AG09309 (cell line): ENCODE measurements at regions not wholly inside any gene's neighbourhood (a gene's known extent, or its start where the extent isn't known, plus 50 kb on each side); places are given as distances from the start of the nearest gene placed in this dataset.

Source experiments
- DNase-seq: peaks from one replicate; pipeline ENCODE4 v3.0.0-alpha.2; 2010; ENCODE audit warnings: low read depth
- H3K4me3 ChIP-seq: 2 replicates; pipeline ENCODE4 v1.5.1; 2011; ENCODE audit warnings: mild to moderate bottlenecking, low read depth, low read length, moderate library complexity; ENCODE audit not compliant: control insufficient read depth
- TF ChIP-seq, protein P1 (sequence below): IDR thresholded peaks from 2 replicates; pipeline ENCODE4 v1.5.1; 2011; ENCODE audit warnings: mild to moderate bottlenecking, low read depth, low read length, inconsistent platforms; ENCODE audit not compliant: insufficient read depth, control insufficient read depth; ENCODE audit errors: missing control alignments

DNA sequence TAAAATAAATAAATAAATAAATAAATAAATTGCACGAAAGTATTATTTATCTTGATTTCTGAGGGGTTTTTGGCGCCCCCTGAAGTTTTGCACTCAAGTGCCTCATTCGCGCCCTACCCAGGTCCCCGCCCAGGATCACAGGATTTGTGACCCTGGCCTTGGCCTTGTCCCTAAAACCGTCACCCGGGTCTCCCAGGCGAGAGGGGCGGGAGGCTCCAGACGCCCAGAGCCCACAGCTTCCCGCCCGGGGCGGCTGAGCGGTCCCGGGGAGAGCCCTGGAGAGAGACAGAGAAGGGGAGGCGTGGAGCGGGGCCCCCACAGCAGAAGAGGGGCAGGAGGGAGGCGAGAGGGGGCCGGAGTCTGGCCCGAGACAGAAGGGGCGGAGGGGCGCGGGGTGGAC lies 91.8 kb upstream of the CASZ1 start:
- DNase-seq = no peak
- TF ChIP-seq, protein P1, sequence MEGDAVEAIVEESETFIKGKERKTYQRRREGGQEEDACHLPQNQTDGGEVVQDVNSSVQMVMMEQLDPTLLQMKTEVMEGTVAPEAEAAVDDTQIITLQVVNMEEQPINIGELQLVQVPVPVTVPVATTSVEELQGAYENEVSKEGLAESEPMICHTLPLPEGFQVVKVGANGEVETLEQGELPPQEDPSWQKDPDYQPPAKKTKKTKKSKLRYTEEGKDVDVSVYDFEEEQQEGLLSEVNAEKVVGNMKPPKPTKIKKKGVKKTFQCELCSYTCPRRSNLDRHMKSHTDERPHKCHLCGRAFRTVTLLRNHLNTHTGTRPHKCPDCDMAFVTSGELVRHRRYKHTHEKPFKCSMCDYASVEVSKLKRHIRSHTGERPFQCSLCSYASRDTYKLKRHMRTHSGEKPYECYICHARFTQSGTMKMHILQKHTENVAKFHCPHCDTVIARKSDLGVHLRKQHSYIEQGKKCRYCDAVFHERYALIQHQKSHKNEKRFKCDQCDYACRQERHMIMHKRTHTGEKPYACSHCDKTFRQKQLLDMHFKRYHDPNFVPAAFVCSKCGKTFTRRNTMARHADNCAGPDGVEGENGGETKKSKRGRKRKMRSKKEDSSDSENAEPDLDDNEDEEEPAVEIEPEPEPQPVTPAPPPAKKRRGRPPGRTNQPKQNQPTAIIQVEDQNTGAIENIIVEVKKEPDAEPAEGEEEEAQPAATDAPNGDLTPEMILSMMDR = no peak
- H3K4me3 ChIP-seq = no peak overlapping the region

DNA sequence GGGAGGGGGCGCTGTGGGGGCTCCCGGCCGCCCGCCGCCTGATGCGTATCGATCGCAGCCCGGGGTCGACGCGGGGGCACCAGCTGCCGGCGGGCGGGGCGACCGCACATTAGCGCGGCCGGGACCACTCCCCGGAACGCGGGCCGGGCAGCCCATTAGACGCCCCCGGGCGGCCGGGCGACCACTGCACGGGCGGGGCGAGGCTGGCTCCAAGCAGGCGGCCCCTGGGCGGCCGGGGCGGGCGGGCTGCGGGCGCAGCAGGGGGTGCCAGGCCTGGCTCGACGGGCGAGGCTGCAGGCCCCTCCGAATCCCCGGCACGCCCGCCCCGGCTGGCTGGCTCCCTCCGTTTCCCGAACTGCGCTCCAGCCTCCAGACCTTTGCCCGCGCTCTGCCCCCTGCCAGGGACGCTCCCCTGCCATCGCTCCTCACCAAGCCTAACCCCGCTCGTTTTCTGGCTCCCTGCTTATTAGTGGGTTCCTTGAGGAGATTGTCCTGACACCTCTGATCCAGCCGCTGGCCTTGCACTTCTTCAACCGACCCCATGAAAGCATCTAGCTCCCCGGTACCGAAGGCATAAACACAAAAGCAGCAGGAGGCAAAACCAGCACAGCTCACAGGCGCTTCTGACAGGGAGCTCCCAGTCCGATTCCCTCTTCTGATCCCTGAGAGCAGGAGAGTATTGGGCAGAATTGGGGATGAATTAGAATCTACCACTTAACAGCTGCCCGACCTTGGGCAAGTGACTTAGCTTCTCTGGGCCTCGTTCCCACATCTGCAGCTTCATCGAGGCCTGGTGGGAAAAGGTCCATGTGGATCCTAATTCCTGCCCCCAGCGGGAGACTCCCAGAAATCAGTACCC lies 92.6 kb upstream of the CASZ1 start:
- TF ChIP-seq, protein P1 = no peak
- no peak for DNase-seq
- no peak overlapping the region for H3K4me3 ChIP-seq

DNA sequence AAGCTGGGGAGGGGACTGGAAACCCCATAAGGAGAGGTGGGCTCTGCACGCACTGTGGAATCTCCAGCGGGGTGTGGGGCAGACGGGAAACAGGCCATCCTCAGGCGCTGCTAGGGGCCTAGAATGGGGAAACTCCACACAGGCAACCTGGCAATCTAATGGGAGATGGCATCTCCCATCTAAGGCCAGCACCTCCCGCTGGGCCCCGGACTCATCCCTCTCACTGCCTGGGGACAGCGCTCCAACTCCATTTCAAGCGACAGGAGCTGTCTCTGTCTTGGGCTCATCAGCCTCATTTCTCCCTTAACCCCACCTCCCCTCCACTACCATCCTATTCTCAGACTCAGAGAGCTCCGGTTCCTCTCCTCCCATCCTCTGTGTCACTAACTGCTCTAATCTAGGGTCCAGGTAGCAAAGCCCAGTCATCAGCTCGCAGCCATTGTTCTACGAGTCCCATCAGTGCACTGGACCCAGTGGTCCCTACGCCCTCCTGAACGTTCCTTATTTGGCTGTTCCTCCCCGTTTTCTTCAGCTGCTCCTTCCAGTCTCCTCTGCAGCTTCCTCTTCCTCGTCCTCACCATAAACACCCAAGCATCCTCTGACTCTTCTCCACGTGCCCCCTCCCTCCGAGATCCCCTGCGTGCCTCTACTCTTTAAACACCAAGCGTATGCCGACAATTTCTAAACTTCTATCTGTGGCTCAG lies 93.4 kb upstream of the CASZ1 start:
- no peak overlapping the region for H3K4me3 ChIP-seq
- TF ChIP-seq, protein P1 = no peak
- no peak for DNase-seq

DNA sequence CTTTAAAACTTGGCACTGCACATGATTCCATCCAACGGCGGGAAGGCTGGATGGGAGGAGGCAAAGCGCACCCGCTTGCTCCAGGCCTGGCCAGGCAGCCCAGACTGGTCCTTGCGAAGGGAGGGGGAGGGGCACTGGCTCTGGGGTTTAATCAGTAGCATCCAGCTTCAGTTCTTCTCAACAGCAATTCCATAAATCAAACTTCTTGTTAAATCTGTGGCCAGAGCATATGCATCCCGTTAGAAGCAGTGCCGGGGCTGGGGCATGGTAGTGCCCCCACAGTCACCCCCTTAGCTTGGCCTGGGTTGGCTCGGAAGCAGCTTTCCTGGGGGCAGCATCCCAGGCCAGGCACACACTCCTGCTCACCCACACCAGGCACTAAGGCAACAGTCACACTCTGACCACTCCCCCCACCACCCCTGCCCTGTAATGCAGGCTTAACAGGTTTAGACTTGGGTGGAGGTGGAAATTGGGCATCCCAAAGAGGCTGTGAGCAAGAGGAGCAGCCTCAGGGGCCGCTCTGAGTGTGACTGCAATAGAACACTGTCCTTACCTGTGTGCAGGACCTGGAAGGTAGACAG lies 94.1 kb upstream of the CASZ1 start:
- H3K4me3 ChIP-seq = no peak overlapping the region
- TF ChIP-seq, protein P1 = no peak
- DNase-seq = no peak

DNA sequence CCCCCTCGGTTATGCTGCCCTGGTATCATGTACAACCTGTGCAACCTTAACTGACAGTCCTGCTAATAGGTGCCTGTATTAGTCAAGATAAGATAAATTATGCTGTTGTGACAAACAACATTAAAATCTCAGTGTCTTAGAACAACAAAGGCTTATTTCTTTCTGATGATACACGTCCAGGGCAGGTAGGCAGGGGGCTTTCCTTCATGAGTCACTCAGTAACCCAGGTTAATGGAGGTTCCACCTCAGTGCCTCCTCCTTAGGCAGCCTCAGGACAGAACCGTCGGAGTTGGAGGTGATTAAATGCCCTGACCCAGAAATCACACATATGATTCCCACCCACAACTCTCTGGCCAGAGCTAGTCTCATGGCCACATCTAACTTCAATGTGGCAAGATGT lies 94.6 kb upstream of the CASZ1 start:
- no peak for DNase-seq
- H3K4me3 ChIP-seq = no peak overlapping the region
- TF ChIP-seq, protein P1 = no peak

DNA sequence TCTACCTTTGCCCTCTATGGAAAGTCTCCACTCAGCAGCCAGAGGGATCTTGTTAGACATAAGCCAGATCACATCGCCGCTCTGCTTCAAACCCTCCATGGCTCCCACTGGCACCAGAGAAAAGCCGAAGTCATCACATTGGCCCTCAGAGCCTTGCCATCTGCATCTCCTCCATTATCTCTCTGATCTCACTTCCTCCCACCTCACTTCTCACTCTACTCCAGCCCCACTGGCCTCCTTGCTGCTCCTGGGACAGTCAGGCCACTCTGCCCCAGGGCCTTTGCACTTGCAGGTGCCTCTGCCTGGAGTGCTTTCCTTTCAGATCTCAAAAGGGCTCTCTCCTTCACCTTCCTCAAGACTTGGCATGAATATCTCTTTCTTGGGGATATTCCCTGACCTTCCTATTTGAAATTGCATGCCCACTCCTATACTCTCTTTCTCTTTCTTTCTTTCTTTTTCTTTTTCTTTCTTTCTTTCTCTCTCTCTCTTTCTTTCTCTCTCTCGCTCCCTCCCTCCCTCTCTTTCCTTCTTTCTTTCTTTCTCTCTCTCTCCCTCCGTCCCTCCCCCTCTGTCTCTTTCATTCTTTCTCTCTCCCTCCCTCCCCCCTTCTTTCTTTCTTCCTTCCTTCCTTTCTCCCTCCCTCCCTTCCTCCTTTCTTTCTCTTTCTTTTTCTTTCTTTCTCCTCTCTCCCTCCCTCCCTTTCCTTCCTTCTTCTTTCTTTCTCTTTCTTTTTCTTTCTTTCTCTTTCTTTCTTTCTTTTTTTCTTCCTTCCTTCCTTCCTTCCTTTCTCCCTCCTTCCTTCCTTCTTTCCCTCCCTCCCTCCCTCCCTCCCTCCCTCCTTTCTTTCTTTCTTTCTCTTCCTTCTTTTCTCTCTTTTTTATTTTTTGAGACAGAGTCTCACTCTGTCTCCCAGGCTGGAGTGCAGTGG lies 96.0 kb upstream of the CASZ1 start:
- DNase-seq = no peak
- TF ChIP-seq, protein P1 = no peak

More for the DNA sequence above, 96.0 kb upstream of the CASZ1 start:
- no peak overlapping the region for H3K4me3 ChIP-seq
